ENCODE measurements at regions not wholly inside any gene's neighbourhood (a gene's known extent, or its start where the extent isn't known, plus 50 kb on each side); places are given as distances from the start of the nearest gene placed in this dataset.

GRCh38 chr10:27621461-27621860 lies 117.4 kb downstream of the RAB18 start:
- TF ChIP-seq POLR2A (IDR thresholded peaks at IDR 0.05): no peak
- TF ChIP-seq CTCF (IDR thresholded peaks at IDR 0.05): no peak

Measured in body of pancreas (tissue), 4 donors.